ENCODE measurements at regions not wholly inside any gene's neighbourhood (a gene's known extent, or its start where the extent isn't known, plus 50 kb on each side); places are given as distances from the start of the nearest gene placed in this dataset.

DNA sequence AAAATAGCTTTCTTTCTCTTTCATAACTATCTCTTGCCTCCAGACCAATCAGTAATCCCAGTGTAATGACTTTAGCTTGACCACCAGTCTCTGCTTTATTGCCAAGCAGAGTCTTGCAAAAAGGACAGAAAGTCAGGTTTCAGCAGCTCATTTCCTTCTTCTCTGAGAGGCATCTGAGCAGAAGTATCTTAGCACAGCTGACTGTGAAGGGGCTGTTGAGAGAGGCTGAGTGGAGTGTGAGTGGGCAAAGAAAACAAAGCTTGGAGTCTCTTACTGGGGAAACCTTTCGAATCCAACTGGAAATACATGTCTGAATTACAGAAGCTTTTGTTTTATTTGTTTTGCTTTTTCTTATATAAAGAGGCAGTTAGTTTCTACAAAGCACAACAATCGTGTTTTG, 170.3 kb upstream of the IGFBP7 start (continued):
- TF ChIP-seq PBX3 (IDR thresholded peaks at IDR 0.05) = no peak

DNA sequence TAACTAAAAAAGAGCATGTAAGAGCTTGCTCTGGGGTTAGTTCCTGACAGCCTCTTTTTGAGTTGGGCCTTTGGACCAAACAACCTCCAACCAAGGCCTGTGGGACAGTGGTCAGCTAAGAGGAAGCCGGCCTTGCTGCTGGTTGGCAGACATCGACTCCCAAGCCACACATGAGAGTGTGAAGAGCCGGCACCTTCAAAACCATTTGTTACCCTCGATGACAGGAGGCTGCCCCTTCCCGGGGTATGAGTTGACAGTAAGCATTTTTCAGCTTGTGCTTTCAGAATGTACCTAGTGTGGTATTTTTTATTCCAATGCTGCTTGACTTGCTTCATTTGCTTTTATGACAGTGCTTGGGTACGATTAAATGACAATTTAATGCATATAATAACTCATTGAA, 168.6 kb upstream of the IGFBP7 start:
- H3F3A ChIP-seq (replicated peaks; ENCODE audit: insufficient read depth) = no peaks in the 10 kb centered on the region
- H3K9me3 ChIP-seq = no peaks in the 10 kb centered on the region
- TF ChIP-seq POLR2AphosphoS5 (IDR thresholded peaks at IDR 0.05; ENCODE audit: low read depth, low read length) (no peak), RXRA (IDR thresholded peaks at IDR 0.05; ENCODE audit: borderline replicate concordance, low read depth) (no peak), RCOR1 (IDR thresholded peaks at IDR 0.05; ENCODE audit: low read length) (no peak), FOXJ3 (CRISPR knock-in tag; IDR thresholded peaks at IDR 0.05) (no peak), EZH2phosphoT487 (IDR thresholded peaks at IDR 0.05; ENCODE audit: borderline replicate concordance, low read depth) (no peak), IRF3 (IDR thresholded peaks at IDR 0.05; ENCODE audit: low read depth, low read length) (no peak), TEAD4 (IDR thresholded peaks at IDR 0.05; ENCODE audit: borderline replicate concordance, insufficient read depth) (no peak), JUND (IDR thresholded peaks at IDR 0.05) (no peak), EP300 (IDR thresholded peaks at IDR 0.05; ENCODE audit: borderline replicate concordance in 1 of 2, low read depth in 1 of 2, low read length in 1 of 2) (no peak)
- TF ChIP-seq, protein P1, sequence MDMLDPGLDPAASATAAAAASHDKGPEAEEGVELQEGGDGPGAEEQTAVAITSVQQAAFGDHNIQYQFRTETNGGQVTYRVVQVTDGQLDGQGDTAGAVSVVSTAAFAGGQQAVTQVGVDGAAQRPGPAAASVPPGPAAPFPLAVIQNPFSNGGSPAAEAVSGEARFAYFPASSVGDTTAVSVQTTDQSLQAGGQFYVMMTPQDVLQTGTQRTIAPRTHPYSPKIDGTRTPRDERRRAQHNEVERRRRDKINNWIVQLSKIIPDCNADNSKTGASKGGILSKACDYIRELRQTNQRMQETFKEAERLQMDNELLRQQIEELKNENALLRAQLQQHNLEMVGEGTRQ (IDR thresholded peaks at IDR 0.05; ENCODE audit: borderline replicate concordance, low read depth, low read length) = no peak
- H3K4me1 ChIP-seq (ENCODE audit: control insufficient read depth in 1 of 2, insufficient read depth in 2 of 2, low read depth in 1 of 2, low read length in 1 of 2) = no peaks in the 10 kb centered on the region
- H3K9me2 ChIP-seq = no peaks in the 10 kb centered on the region
- H3K79me2 ChIP-seq (ENCODE audit: insufficient read depth) = no peaks in the 10 kb centered on the region
- H3K4me3 ChIP-seq (ENCODE audit: low read depth in 2 of 2, low read length in 1 of 2) = no peak overlapping the region
- DNase-seq = no peak
- ChIA-PET CTCF (no interaction called here), POLR2A (no interaction called here)
- no peak overlapping the region for H3K4me2 ChIP-seq
- no peaks in the 10 kb centered on the region for H3K36me3 ChIP-seq (replicated peaks in 1 of 2; ENCODE audit: control insufficient read depth in 1 of 2, insufficient read depth in 2 of 2, low read length in 1 of 2)
- WGBS (ENCODE audit: low lambda C conversion rate) = 38% methylated on average over 3 of the region's 6 CpGs
- no peak overlapping the region for H3K27ac ChIP-seq (ENCODE audit: low read depth in 2 of 2, low read length in 1 of 2)
- H4K20me1 ChIP-seq (ENCODE audit: insufficient read depth) = no peaks in the 10 kb centered on the region
- no peak overlapping the region for H2AFZ ChIP-seq (ENCODE audit: low read depth)
- H3K27me3 ChIP-seq (ENCODE audit: insufficient read depth) = no peaks in the 10 kb centered on the region
- H3K9ac ChIP-seq = no peak overlapping the region

GRCh38 chr4:57274082-57274481, 163.9 kb upstream of the IGFBP7 start:
- ChIA-PET POLR2A (no interaction called here), CTCF (interaction anchor here (1.1 kb wide), 1 partner anchor 110 kb away, joined by 5 read pairs; no protein-coding TSS in a partner anchor)
- H3K27ac ChIP-seq (ENCODE audit: low read depth in 2 of 2, low read length in 1 of 2) = no peak overlapping the region
- H3F3A ChIP-seq (replicated peaks; ENCODE audit: insufficient read depth) = no peaks in the 10 kb centered on the region
- no peaks in the 10 kb centered on the region for H3K9me3 ChIP-seq
- H3K79me2 ChIP-seq (ENCODE audit: insufficient read depth) = no peaks in the 10 kb centered on the region
- H3K4me2 ChIP-seq = no peak overlapping the region
- H3K27me3 ChIP-seq (ENCODE audit: insufficient read depth) = no peaks in the 10 kb centered on the region
- no peaks in the 10 kb centered on the region for H3K36me3 ChIP-seq (replicated peaks in 1 of 2; ENCODE audit: control insufficient read depth in 1 of 2, insufficient read depth in 2 of 2, low read length in 1 of 2)
- H3K9me2 ChIP-seq = no peaks in the 10 kb centered on the region
- no peak for DNase-seq
- H3K4me3 ChIP-seq (ENCODE audit: low read depth in 2 of 2, low read length in 1 of 2) = no peak overlapping the region
- H3K4me1 ChIP-seq (ENCODE audit: control insufficient read depth in 1 of 2, insufficient read depth in 2 of 2, low read depth in 1 of 2, low read length in 1 of 2) = peaks cover 0 to 4% of the 10 kb centered on the region in 2 experiments; a peak in 2 of 4 replicates
- H4K20me1 ChIP-seq (ENCODE audit: insufficient read depth) = no peaks in the 10 kb centered on the region
- no peak overlapping the region for H2AFZ ChIP-seq (ENCODE audit: low read depth)
- H3K9ac ChIP-seq = no peak overlapping the region
- 31% methylated on average over 2 of the region's 2 CpGs for WGBS (ENCODE audit: low lambda C conversion rate)
- no peak for TF ChIP-seq PBX3 (IDR thresholded peaks at IDR 0.05)
- no peak for TF ChIP-seq EZH2phosphoT487 (IDR thresholded peaks at IDR 0.05; ENCODE audit: borderline replicate concordance, low read depth)
- no peak for TF ChIP-seq CTCF (IDR thresholded peaks at IDR 0.05)
- no peak for TF ChIP-seq IRF3 (IDR thresholded peaks at IDR 0.05; ENCODE audit: low read depth, low read length)
- TF ChIP-seq YY1 (IDR thresholded peaks at IDR 0.05; ENCODE audit: low read depth) = no peak
- no peak for TF ChIP-seq USF1 (IDR thresholded peaks at IDR 0.05; ENCODE audit: borderline replicate concordance, low read depth)
- no peak for TF ChIP-seq CHD2 (IDR thresholded peaks at IDR 0.05; ENCODE audit: low read length, partially characterized antibody)
- no peak for TF ChIP-seq MEF2A (IDR thresholded peaks at IDR 0.05; ENCODE audit: borderline replicate concordance, low read depth)
- TF ChIP-seq MXI1 (IDR thresholded peaks at IDR 0.05; ENCODE audit: low read depth, low read length) = no peak
- no peak for TF ChIP-seq ELF1 (IDR thresholded peaks at IDR 0.05)

Data from SK-N-SH (cell line).